ENCODE measurements at regions not wholly inside any gene's neighbourhood (a gene's known extent, or its start where the extent isn't known, plus 50 kb on each side); places are given as distances from the start of the nearest gene placed in this dataset.
A peak's percentile ranks its signal among the peaks of the same experiment; 100 is the strongest.

GRCh38 chrX:107574054-107574683 is 54.1 kb upstream of the PRPS1 start:
- no peaks in the 10 kb centered on the region for H3K27me3 ChIP-seq (ENCODE audit: low read length)
- no peaks in the 10 kb centered on the region for H4K20me1 ChIP-seq (ENCODE audit: low read length)
- DNase-seq (peak; percentile 84), ATAC-seq (peak; percentile 76)
- BruUV-seq (replicated peaks), result no TSS peak
- no peaks in the 10 kb centered on the region for H3K79me2 ChIP-seq (ENCODE audit: low read length)
- H3K4me3 ChIP-seq (ENCODE audit: low read length), result peak overlapping the region; percentile 23; the same call in 1 of the 2 replicates
- ChIA-PET CTCF (no interaction called here), POLR2A (ENCODE audit: unreplicated experiment) (interaction anchor here (0.7 kb wide), 1 partner anchor 297 kb away, joined by 3 read pairs; no protein-coding TSS in a partner anchor)
- no peaks in the 10 kb centered on the region for H3F3A ChIP-seq (ENCODE audit: low read length, unreplicated experiment)
- H3K4me1 ChIP-seq (ENCODE audit: insufficient read depth, low read length), result peaks cover 40% of the 10 kb centered on the region
- intact Hi-C loops (cut with micrococcal nuclease), result loop anchor here (2.0 kb wide), 1 partner anchor 23 kb away; no protein-coding TSS in a partner anchor
- peak overlapping the region; percentile 70 for H3K4me2 ChIP-seq (ENCODE audit: low read length)
- H3K36me3 ChIP-seq (ENCODE audit: low read depth, low read length), result no peaks in the 10 kb centered on the region
- no peaks in the 10 kb centered on the region for H3K9me2 ChIP-seq (replicated peaks; ENCODE audit: low read length)
- H3K9me3 ChIP-seq (ENCODE audit: low read length), result 0 out of 2 replicates have a peak, but pooled peaks cover 3% of the 10 kb centered on the region
- TF ChIP-seq EZH2phosphoT487 (IDR thresholded peaks at IDR 0.05; ENCODE audit: borderline replicate concordance, low read length) (no peak), EZH2 (IDR thresholded peaks at IDR 0.05; ENCODE audit: low read length, unreplicated experiment) (no peak)
- TF ChIP-seq, protein P1, sequence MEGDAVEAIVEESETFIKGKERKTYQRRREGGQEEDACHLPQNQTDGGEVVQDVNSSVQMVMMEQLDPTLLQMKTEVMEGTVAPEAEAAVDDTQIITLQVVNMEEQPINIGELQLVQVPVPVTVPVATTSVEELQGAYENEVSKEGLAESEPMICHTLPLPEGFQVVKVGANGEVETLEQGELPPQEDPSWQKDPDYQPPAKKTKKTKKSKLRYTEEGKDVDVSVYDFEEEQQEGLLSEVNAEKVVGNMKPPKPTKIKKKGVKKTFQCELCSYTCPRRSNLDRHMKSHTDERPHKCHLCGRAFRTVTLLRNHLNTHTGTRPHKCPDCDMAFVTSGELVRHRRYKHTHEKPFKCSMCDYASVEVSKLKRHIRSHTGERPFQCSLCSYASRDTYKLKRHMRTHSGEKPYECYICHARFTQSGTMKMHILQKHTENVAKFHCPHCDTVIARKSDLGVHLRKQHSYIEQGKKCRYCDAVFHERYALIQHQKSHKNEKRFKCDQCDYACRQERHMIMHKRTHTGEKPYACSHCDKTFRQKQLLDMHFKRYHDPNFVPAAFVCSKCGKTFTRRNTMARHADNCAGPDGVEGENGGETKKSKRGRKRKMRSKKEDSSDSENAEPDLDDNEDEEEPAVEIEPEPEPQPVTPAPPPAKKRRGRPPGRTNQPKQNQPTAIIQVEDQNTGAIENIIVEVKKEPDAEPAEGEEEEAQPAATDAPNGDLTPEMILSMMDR (conservative IDR thresholded peaks at IDR 0.05; ENCODE audit: low read depth, low read length), result no peak
- H3K27ac ChIP-seq (ENCODE audit: low read length), result peak overlapping the region; percentile 98
- peak overlapping the region; percentile 75 for H3K9ac ChIP-seq (ENCODE audit: low read length)
- peak overlapping the region; percentile 25; the same call in 1 of the 2 replicates for H2AFZ ChIP-seq (ENCODE audit: low read length)

- TF ChIP-seq EZH2phosphoT487 (IDR thresholded peaks at IDR 0.05; ENCODE audit: borderline replicate concordance, low read length) (no peak), EZH2 (IDR thresholded peaks at IDR 0.05; ENCODE audit: low read length, unreplicated experiment) (no peak)
- TF ChIP-seq, protein P1 (conservative IDR thresholded peaks at IDR 0.05; ENCODE audit: low read depth, low read length), result no peak
- H3K4me2 ChIP-seq (ENCODE audit: low read length), result peak overlapping the region; percentile 70
- no peak overlapping the region for H2AFZ ChIP-seq (ENCODE audit: low read length)
- POLR2A ChIA-PET (ENCODE audit: unreplicated experiment), result no interaction called here
- CTCF ChIA-PET, result no interaction called here
- peaks cover 40% of the 10 kb centered on the region for H3K4me1 ChIP-seq (ENCODE audit: insufficient read depth, low read length)
- H3K79me2 ChIP-seq (ENCODE audit: low read length), result no peaks in the 10 kb centered on the region
- no TSS peak for BruUV-seq (replicated peaks)
- H3K9me3 ChIP-seq (ENCODE audit: low read length), result 0 out of 2 replicates have a peak, but pooled peaks cover 3% of the 10 kb centered on the region
- ATAC-seq (peak; percentile 33), DNase-seq (peak; percentile 69)
- no peaks in the 10 kb centered on the region for H4K20me1 ChIP-seq (ENCODE audit: low read length)
- no peaks in the 10 kb centered on the region for H3K9me2 ChIP-seq (replicated peaks; ENCODE audit: low read length)
- peak overlapping the region; percentile 75 for H3K9ac ChIP-seq (ENCODE audit: low read length)
- intact Hi-C loops (cut with micrococcal nuclease), result loop anchor here (2.0 kb wide), 1 partner anchor 22 kb away; no protein-coding TSS in a partner anchor
- no peaks in the 10 kb centered on the region for H3K27me3 ChIP-seq (ENCODE audit: low read length)
- H3K36me3 ChIP-seq (ENCODE audit: low read depth, low read length), result no peaks in the 10 kb centered on the region
- H3F3A ChIP-seq (ENCODE audit: low read length, unreplicated experiment), result no peaks in the 10 kb centered on the region
- peak overlapping the region; percentile 37; the same call in 1 of the 2 replicates for H3K4me3 ChIP-seq (ENCODE audit: low read length)
- H3K27ac ChIP-seq (ENCODE audit: low read length), result peak overlapping the region; percentile 98
Measured at GRCh38 chrX:107574711-107575110, 53.6 kb upstream of the PRPS1 start.

DNA sequence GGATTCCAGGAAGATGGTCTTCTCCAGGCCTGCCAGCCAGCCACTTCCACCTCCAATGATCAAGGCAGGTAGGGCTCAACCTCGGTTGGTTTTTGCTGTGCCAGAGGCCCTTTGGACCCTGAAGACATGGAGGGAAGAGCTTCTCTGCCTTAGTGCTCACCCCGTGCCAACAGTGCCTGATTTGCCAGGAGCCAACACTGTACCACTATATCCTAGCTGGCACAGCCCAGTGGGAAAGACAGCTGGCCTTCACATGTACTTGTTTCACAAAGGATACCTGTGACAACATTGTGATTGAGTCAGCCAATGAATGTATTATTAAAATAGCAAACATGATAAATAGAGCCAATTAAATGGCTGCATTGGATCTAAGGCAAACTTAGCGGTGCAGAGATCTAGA is 51.9 kb upstream of the PRPS1 start:
- Histone ChIP-seq H3K9me2 (replicated peaks; ENCODE audit: low read length) (no peaks in the 10 kb centered on the region), H3K9ac (ENCODE audit: low read length) (no peak overlapping the region), H3K36me3 (ENCODE audit: low read depth, low read length) (no peaks in the 10 kb centered on the region), H4K20me1 (ENCODE audit: low read length) (no peaks in the 10 kb centered on the region), H2AFZ (ENCODE audit: low read length) (no peak overlapping the region), H3K4me2 (ENCODE audit: low read length) (no peak overlapping the region), H3K79me2 (ENCODE audit: low read length) (no peaks in the 10 kb centered on the region), H3K27ac (ENCODE audit: low read length) (no peak overlapping the region), H3K9me3 (ENCODE audit: low read length) (0 out of 2 replicates have a peak, but pooled peaks cover 3% of the 10 kb centered on the region), H3K4me3 (ENCODE audit: low read length) (no peak overlapping the region), H3K27me3 (ENCODE audit: low read length) (no peaks in the 10 kb centered on the region), H3K4me1 (ENCODE audit: insufficient read depth, low read length) (peaks cover 32% of the 10 kb centered on the region), H3F3A (ENCODE audit: low read length, unreplicated experiment) (no peaks in the 10 kb centered on the region)
- POLR2A ChIA-PET (ENCODE audit: unreplicated experiment), result interaction anchor here (0.6 kb wide), 1 partner anchor 268 kb away, joined by 3 read pairs; no protein-coding TSS in a partner anchor
- intact Hi-C loops (cut with micrococcal nuclease), result no loop called here
- BruUV-seq (replicated peaks), result no TSS peak
- TF ChIP-seq, protein P1 (conservative IDR thresholded peaks at IDR 0.05; ENCODE audit: low read depth, low read length), result no peak
- no peak for TF ChIP-seq EZH2phosphoT487 (IDR thresholded peaks at IDR 0.05; ENCODE audit: borderline replicate concordance, low read length)
- no peak for TF ChIP-seq EZH2 (IDR thresholded peaks at IDR 0.05; ENCODE audit: low read length, unreplicated experiment)
- ATAC-seq, result no peak
- CTCF ChIA-PET, result no interaction called here
- no peak for DNase-seq
